ENCODE measurements at regions not wholly inside any gene's neighbourhood (a gene's known extent, or its start where the extent isn't known, plus 50 kb on each side); places are given as distances from the start of the nearest gene placed in this dataset.

DNA sequence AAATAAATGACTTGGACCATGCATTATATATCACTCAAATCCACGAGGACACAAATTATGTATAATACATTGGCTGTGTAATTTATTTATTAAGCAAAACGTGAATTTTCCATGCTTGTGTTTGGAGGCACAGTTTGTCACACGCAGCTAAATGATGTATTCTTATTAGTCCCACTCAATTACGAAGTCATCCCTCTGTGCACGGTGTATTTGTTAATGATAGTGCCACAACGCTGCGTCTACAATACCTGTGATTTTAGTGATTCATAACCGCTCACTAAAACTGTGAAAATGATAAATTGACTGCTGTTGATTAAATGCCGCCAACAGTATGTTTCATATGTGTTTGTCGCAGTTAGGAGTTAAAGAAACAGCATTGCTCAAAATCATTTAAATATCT lies 358.3 kb downstream of the ZNF516 start:
- DNase-seq: no peak
- intact Hi-C loops (cut with DNase I): no loop called here

DNA sequence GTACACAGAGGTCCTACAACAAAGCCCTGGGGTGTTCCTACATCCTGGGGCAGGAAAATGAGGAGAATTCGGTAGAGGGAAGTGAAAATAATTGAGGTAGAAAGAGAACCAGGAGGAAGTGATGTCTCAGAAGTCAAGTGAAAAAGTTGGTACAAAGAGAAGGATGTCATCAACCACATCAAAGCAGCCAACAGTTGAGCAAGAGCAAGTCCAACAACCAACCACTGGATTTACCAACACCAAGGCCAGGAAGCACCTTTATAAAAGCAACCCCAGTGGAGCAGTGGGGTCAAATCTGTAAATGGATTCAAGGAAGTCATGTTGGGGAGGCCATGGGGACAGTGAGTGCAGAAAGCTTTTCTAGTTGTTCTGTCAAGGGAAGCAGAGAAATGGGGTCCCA lies 360.4 kb downstream of the ZNF516 start:
- no peak for DNase-seq
- intact Hi-C loops (cut with DNase I): no loop called here

DNA sequence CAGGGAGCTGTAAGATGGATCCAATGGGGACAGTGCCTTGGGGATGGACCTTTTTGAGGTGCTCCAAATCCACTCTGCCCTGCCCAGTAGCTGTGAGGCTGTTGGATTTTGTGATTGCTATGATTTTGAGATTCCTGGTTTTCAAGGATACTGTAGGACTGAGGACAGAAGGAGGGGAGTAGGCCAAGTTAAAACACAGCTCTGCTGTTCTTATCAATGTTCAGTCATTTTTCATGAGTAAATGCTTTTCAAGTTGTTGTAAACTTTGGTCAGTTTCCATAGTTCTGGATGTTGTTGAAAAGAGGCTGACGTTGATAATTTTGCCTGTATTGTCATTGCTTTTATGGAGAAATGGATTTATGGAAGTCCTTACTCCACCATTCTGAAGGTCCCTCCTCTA lies 361.2 kb downstream of the ZNF516 start:
- no peak for DNase-seq
- intact Hi-C loops (cut with DNase I): no loop called here

DNA sequence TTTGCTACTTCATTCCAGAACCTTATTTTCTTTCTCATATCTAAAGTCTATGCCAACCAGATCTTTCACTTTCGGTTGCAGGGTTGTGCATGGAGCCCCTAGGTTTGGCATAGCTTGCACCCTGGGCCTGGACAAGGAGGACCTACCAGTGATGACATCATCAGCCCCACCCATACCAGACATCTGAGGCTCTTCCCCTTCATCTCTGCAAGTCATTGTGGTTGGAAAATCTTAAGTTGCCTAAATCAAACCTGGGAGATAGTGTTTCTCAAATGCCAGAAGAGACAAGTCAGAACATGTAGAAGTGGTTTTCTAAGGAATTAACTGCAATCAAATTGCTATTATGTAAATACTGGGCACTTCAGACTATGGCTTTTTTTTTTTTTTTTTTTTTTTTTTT lies 363.3 kb downstream of the ZNF516 start:
- intact Hi-C loops (cut with DNase I): no loop called here
- DNase-seq: no peak

DNA sequence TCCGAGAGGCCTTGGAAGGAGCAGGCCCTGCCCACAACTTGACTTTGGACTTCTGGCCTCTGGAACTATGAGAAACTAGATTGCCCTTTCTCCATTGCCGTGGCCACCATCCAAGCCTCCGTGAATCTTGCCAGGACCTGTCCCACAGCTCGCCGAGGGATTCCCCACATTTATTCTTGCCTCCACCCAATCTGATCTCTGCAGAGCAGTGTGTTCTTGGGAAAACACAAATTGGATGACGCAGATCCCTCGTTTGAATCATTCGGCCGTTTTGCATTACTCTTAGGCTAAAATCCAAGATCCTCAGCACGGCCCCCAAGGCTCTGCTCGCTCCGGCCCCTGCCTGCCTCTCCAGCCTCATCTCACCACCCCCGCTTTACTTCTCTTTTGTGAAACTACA lies 364.2 kb downstream of the ZNF516 start:
- intact Hi-C loops (cut with DNase I): no loop called here
- DNase-seq: peak in 1 of 10 donors; percentile 70

DNA sequence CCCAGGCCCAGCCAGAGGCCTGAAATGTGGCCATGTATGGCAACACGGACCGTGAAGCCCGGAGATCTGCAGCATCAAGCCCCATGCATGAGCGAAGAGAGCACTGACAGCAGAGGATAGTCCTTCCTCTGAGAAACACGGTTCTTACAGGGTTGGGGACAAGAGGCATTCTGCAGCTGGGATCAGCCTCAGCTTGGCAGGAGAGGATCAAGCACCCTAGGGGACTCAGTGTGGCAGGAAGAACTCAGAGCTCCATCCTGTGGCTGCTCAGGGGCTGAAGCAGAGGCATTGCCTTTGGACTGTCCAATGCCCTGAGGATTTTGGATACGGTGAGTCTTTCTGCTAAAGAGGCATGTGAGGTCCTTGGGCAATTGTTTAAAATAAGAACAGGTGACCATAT lies 368.7 kb downstream of the ZNF516 start:
- DNase-seq: peak in 1 of 10 donors; percentile 66
- intact Hi-C loops (cut with DNase I): no loop called here

DNA sequence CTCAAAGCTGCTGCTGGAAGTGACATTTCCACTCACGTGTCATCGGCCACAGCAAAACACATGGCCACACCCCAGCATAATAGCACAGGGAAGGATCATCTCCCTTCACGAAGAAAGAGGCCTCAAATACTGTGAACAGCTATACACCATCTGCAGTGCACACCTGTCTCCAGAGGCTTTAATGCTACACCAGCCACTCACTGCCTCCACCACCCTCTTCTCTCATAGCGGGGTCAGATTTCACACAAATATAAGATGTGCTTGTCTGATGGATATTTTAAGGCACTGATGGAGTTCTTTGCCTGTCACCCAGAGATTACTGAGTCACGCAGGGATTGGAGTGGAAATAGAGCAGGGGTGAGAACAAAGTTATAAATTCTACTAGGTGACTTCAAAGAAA lies 374.0 kb downstream of the ZNF516 start:
- intact Hi-C loops (cut with DNase I): no loop called here
- DNase-seq: no peak

DNA sequence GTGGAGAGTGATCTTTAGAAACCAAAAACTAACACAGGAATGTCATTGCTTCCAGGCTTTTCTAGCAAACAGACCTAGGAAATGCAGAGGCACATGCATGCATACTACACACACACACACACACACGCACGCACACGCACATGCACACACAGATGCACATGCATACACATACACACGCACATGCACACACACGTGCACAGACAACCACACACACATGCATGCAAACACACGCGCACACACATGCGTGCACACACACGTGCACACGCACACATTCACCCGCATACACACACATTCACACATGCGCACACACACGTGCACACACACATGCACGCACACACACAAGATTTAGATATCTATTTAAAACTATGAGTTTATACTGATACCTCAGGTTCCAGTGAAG lies 379.5 kb downstream of the ZNF516 start:
- intact Hi-C loops (cut with DNase I): no loop called here
- DNase-seq: no peak

DNA sequence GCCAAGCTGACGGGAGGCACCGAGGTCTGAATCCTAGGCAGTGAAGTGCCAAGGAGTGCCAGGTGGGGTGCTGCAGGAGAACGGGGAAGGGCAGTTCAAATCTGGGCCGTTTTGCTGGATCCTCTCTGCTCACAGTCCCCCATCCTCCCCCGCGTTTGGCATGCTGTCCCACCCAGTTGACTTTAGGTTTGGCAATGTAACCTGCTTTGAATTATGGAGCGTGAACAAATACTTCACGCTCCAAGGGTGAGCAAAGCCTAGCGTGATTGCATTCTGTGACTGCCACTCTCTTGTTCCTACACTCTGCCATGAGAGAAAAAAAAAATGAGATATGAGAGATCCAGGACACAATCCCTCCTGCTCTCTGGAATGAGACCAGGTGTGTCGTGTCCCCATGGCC lies 381.9 kb downstream of the ZNF516 start:
- DNase-seq: no peak
- intact Hi-C loops (cut with DNase I): no loop called here

DNA sequence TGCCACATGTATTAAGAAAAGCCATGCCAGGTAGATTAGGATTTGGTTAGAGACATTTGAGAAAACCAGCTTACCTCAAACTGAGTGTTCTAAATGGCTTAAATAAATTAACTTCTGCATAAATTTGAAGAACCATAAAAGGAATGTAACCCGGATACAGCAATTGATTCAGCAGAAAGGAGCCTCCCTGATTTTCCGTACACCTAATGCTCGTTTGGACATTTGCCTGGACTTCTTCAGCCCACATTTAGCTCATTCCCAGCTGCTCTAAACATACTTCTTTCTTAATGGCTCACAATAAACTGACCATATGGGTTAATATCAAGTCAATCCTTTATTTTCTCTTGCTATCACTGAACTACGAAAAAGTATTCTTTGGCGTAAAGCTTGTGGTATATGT lies 392.4 kb downstream of the ZNF516 start:
- DNase-seq: no peak
- intact Hi-C loops (cut with DNase I): no loop called here

DNA sequence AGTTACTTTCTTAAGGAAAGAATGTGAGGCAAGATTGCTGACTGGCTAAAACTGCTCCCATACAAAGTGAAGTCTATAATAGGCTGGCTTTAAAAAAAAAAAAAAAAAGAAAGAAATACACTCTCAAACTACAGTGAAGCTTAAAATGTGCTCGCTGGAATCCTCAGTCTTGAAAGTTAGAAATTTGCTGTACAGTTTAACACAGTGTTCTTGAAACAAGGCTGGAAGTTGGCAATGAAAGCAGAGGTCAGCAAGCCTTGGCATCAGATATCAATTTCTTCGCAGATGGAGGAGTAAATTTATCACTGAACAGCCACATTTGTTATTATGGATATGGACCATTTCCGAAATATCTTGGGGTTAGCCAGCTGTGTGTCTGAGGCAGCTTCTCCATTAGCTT lies 392.9 kb downstream of the ZNF516 start:
- DNase-seq: no peak
- intact Hi-C loops (cut with DNase I): no loop called here

DNA sequence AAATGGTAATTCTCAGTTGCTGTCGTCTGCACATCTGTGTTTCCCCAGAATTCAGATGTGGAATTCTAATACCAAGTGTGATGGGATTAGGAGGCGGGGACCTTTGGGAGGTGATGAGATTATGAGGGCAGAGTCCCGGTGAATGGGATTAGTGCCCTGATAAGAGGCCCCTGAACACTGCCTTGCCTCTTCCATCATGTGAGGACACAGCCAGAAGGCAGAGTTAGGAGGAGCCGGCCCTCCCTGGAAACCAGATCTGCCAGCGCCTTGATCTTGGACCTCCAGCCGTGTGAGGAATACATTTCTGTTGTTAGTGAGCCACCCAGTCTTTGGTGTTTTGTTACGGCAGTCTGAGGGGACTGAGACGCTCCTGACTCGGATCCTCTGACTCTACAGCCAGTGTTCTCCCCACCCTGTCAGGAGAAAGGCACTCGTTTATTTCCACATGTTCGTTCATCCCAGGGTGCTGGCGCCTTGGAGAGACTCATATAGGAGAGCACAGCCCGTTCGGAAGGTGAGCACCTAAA lies 395.0 kb downstream of the ZNF516 start:
- intact Hi-C loops (cut with DNase I): no loop called here
- DNase-seq: peak in 1 of 10 donors; percentile 45

DNA sequence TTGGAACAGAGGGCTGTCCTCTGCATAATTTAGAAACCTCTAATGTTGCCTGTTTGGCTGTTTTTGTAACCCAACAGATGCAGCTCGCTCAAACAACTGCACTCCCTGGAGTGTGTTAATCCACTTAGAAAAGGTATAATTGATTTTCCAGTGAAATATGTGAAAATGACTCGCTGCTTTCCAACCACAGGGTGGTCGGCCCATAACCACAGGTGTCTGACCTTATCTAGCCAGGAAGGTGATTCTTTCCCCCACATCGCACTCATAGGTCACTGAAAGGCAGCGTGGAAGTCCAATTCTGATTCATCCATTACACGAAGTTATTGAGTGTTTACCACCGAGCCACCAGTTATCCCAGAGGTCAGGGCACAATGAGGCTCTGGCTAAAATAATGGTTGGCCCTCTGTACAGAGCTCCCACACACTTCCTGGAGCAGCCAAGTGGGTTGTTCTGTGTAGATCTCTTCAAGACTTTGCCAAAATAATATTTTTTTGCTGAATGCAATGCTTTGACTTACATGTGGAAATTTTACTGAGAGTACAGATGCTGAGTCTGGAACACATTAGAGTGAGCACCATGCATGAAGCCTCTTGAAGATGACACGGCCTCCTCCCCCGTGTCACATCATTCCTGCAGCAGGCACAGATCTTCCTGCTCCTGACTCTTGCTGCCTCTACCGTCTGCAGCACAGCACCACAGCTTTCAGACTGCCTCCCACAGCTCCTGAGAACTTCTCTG lies 396.2 kb downstream of the ZNF516 start:
- intact Hi-C loops (cut with DNase I): no loop called here
- DNase-seq: peak in 2 of 10 donors; percentile 21 to 75

DNA sequence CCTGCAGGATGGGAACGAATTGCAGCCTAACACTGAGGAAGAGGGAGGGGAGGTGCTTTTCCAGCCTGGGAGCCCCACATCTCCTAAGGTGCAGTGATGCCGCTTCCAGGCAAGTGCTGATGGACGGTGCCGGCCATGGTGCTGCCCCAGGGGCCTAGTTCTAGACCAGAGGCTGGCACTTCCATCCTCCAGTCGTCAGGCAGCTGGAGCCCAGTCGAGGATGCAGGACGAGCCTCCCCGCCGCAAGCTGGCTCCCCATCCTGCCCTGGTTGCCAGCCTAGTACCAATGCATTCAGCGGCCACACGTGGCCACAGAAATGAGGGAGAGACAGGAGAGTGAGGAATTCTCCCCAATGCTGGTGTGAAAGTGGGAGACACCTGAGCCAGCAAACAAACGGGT lies 413.5 kb downstream of the ZNF516 start:
- intact Hi-C loops (cut with DNase I): no loop called here
- DNase-seq: peak in 1 of 10 donors; percentile 59

DNA sequence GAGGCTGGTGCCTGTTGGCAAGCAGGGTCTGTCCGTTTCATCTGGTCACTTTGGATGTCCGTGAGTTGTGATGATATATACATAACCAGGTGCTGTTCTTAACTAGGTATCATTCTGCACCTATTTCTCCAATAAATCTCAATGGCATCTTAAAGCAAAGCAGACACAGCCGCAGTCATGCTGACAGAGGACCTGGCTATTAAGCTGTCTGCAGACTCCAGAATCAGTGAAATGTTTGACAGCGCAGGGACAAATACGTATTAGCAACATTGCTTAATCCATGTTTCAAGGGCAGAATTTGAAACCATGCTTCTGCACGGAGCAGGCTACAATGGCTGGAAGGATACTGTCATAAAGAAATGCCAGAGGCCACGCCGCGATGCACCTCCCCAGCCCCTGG lies 414.6 kb downstream of the ZNF516 start:
- intact Hi-C loops (cut with DNase I): no loop called here
- peak in 1 of 10 donors; percentile 34 for DNase-seq

DNA sequence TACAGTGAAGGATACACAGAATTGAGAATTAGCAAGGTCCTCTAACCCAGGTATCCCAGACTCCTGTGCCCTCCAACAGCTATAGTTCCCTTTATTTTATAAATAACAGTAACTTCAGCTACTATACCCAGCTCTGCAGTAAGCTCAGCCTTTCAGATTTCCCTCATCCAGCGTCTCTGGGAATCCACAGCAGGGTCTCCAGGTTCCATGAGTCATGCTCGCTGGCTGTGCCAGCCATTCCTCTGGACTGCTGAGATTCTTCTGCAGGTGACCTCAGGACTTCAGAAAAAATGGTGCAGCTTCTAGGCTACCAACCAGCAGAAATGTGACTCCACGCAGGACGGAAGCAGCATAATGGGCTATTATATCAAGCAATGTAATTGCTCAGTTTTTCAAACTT lies 419.3 kb downstream of the ZNF516 start:
- DNase-seq: no peak
- intact Hi-C loops (cut with DNase I): no loop called here

DNA sequence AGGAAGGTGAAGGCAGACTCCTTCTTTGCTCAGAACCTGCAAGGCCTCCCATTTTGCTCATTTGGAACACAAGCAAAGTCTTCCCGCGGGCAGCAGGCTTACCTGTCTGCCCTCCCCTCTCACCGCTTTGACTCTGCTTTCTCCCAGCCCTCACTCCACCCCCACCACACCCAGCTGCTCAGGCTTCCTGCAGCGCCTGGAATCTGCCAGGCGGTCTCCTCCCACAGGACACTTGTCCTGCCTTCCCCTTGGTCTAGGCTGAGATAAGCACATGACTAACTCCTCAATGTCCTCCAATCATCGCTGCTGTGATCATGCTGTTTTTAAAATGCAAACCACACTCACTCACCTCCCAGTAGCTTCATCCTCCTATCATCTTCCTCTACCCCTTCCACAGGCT lies 430.0 kb downstream of the ZNF516 start:
- intact Hi-C loops (cut with DNase I): no loop called here
- no peak for DNase-seq

DNA sequence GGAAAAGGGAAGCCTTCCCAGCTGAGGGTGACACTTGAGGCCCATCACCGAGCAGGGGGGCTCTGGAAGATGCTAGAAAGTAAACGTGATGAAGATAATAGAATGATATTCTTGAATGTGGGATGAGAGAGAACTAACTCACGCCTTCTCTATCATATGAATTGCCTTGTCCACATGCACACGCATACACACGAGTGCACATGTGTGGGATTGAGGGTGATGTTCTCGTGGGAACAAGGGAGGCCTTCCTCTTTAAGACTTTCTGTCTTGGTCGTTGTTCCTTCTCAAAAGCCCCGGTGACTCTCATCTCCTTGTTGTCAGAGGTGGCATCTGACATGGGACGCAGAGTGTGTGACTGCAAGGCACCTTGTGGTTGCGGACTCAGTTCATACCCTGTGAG lies 436.9 kb downstream of the ZNF516 start:
- DNase-seq: no peak
- intact Hi-C loops (cut with DNase I): no loop called here

DNA sequence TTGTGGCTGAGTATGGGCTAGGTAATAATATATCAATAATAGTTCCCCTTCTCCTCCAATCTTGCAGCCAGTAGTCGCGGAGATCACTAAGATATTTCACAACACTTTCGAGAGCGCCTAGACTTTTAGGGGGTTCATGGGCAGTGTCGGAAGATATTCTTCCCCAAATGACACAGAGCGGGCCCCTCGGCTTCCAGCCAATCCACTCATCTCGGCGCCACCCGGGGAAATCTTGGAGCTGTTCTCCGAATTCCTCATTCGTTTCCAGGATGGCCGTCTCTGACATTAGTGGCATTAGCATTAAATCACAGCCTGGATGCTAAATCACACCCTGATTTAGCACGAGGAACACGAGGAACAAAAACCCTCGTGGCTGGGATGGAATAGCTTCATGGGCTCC lies 437.7 kb downstream of the ZNF516 start:
- intact Hi-C loops (cut with DNase I): no loop called here
- no peak for DNase-seq

DNA sequence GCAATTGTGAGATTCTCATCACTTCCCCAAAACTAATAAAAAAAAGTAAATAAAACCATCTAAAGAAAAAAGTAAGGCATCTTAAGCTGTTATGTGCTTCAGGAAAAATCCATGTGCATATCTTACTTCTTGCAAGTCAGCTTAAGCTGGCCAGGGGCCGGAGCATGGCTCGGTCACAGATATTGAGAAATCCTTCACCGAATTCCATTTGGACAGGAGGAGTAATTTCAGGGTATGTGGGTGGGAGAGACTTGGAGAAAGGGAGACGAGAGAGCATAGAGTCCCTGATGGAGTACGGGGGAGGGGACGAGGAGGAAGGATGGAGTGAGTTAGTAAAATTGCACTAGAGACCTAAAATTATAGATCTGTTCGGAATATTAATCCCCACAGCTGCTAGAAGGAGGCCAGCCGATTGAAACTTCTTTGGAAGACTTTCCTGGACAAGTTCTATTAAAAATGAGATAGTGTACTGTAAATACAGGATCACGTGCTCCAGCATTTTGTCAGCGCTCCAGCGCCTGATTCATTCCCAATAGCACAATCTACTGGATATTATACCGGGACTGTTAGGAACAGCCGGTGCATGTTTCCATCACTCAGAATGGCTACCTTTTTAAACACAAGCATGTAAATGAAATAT lies 438.5 kb downstream of the ZNF516 start:
- no peak for DNase-seq

DNA sequence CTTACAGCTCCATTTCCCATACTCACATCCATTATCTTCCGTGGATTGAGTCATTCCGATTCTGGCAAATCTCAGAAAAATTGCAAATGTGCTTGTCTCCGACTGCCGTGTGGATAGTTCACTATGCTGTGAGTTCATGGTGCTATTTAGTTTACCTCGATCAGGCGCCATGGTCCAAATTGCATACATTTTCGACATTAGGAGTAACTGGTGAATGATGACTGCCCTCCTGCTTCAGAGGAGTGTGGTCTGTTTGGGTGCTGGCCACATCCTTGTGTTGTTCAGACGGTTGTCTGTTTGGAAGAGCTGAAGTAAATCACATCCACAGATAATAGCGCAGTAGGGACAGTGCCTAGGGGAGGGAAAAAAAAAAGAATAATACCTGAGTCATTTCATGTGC lies 439.5 kb downstream of the ZNF516 start:
- intact Hi-C loops (cut with DNase I): no loop called here
- DNase-seq: no peak

More for the DNA sequence above, 438.5 kb downstream of the ZNF516 start:
- intact Hi-C loops (cut with DNase I): no loop called here

DNA sequence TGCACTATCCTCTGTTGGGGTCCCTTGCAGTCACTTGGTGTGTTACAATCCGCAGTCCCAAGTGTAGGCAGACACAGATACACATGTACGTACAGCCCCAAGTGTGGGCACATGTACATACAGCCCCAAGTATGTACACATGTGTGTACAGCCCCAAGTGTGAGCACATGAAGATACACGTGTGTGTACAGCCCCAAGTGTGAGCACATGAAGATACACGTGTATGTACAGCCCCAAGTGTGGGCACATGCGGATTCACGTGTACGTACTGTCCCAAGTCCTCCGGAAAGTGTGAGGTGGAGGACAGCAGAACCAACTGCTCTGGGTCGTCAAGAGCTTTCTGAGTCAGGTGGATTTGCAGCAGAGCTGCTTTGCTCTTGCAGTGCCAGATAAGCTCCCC lies 440.0 kb downstream of the ZNF516 start:
- intact Hi-C loops (cut with DNase I): no loop called here
- no peak for DNase-seq
